NCI-H774 (cell line): ENCODE measurements at regions not wholly inside any gene's neighbourhood (a gene's known extent, or its start where the extent isn't known, plus 50 kb on each side); places are given as distances from the start of the nearest gene placed in this dataset.
"Not testable (repeated sequence)": the region's sequence is repeated elsewhere in the genome, so short reads cannot be mapped to it uniquely, and the experiment has no call there.

Experiments used
- DNase-seq: peaks from one replicate; lab custom pipeline; 2025; lab: John Stamatoyannopoulos, UW

DNA sequence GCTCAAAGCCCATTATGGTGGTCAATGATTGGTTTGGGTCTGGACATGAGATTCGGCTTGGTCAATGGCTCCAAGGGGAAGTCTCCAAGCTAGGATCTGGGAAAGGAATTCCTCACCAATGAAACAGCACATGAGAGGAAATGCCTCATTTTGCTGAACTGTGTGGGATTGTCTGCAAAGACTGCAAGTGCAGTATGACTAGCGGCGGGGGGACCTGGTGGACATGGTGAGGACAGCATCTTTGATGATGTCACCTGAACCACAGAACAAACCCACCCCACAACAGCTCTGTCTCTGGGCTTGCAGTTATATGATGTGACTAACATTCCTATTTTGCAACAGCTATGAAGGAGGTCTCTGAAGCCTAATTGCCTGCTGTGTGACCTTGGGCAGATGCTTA lies 50.6 kb upstream of the NKD1 start:
- no peak for DNase-seq

DNA sequence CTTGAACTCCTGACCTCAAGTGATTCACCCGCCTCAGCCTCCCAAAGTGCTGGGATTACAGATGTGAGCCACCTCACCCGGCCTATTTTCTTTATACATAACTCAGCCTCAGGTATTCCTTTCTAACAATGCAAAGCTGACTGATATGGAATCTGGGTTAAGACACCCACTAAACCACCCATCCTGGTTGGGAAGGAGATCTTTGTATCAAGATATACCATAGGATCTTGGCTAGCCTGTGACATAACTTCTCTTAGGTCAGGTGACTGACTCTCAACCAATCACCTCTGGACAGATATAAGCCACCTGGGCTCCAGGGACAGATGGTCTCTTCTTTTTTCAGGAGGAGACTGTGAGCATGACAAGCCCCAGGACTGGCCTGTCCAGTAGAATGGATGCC lies 51.2 kb upstream of the NKD1 start:
- DNase-seq: no peak

- DNase-seq: no peak
These were observed 52.5 kb upstream of the NKD1 start for GRCh38 chr16:50495673-50496072.

DNA sequence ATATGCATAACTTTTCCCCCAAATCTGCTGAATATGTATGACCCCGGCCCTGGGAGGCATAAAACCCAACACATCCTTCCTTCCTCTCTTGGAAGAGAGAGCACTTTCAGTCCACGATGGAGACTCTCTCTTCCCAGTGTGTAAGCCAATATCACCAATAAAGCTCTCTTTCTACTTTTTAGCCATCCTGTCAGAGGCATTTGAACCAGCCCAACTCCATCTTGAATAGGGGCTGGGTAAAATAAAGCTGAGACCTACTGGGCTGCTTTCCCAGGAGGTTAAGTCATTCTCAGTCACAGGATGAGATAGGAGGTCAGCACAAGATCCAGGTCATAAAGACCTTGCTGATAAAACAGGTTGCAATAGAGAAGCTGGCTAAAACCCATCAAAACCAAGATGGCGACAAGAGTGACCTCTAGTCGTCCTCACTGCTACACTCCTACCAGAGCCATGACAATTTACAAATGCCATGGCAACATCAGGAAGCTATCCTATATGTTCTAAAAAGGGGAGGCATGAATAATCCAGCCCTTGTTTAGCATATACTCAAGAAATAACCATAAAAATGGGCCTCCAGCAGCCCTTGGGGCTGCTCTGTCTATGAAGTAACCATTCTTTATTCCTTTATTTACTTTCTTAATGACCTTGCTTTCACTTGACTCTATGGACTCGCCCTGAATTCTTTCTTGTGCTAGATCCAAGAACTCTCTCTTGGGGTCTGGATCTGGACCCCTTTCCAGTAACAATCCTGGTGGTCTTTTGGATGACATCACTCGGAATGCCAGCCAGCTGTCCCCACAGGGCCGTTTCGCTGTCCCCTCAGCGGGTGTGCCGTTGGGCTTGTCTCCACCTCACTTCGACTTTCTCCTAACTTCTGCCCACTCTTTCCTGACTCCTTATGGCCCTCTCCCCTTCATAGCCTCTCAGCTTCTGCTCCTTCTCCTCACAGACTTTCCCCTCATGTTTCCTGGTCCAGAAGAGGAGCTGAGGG lies 53.4 kb upstream of the NKD1 start:
- DNase-seq: no peak

- no peak for DNase-seq
These were observed 56.7 kb upstream of the NKD1 start for GRCh38 chr16:50491516-50491915.

- DNase-seq: no peak
These were observed 57.4 kb upstream of the NKD1 start for GRCh38 chr16:50490828-50491227.

DNA sequence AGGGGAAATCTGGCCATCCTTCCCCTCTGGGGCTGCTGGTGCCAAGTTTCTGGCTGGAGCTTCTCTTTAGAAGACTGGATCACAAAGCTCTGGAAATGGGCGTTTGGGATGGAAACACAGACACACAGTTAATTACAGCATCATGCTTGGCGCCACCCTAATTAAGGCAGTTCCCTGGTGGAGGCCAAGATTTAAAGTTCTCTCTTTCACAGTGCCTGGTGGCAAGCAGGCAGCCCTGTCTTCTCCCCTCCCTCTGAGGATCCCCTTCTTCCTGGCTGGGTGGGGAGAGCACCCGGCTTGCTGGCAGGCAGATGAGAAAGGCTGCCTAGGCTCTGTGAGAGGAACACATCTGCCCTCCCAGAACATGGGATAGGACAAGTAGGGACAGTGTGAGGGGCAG lies 59.0 kb upstream of the NKD1 start:
- no peak for DNase-seq

DNA sequence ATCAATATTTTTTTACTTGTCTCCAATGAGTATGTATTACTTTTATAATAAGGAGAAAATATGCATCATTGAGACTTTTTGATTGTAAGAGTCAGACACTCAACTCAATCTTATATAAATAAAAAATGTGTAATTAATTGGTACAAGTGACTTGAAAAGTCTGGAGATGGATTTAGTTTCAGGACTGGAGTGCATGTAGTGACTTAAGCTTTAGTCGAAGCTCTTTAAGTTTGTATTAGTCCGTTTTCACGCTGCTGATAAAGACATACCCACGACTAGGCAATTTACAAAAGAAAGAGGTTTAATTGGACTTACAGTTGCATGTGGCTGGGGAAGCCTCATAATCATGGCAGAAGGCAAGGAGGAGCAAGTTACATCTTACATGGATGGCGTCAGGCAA lies 60.7 kb upstream of the NKD1 start:
- DNase-seq: no peak

GRCh38 chr16:50486162-50486561 lies 62.0 kb upstream of the NKD1 start:
- DNase-seq: not testable (repeated sequence)

GRCh38 chr16:50485232-50485631 lies 63.0 kb upstream of the NKD1 start:
- no peak for DNase-seq

- no peak for DNase-seq
These were observed 65.9 kb upstream of the NKD1 start for GRCh38 chr16:50482271-50482670.

- no peak for DNase-seq
These were observed 68.0 kb upstream of the NKD1 start for GRCh38 chr16:50480206-50480605.

DNA sequence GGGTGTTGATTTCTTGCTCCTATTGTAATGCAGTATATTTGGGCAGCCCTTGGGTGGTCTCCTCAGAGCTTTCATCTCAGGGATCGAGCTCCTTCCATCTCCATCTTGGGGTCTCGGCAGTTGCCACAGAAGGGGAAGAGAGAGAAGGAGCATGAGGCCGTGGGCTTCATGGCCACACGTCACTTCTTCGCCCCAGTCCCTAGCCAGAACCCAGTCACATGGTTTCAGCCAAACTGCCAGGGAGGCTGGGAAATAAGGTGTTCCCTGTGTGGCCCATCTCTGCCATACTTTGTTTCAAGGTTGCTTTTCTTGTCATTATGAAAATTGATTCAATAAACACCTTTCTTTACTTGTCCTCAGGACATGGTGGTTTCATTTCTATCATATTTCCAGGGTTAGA lies 68.4 kb upstream of the NKD1 start:
- DNase-seq: no peak

- DNase-seq: peak; percentile 90
These were observed 69.4 kb upstream of the NKD1 start for GRCh38 chr16:50478773-50479149.

DNA sequence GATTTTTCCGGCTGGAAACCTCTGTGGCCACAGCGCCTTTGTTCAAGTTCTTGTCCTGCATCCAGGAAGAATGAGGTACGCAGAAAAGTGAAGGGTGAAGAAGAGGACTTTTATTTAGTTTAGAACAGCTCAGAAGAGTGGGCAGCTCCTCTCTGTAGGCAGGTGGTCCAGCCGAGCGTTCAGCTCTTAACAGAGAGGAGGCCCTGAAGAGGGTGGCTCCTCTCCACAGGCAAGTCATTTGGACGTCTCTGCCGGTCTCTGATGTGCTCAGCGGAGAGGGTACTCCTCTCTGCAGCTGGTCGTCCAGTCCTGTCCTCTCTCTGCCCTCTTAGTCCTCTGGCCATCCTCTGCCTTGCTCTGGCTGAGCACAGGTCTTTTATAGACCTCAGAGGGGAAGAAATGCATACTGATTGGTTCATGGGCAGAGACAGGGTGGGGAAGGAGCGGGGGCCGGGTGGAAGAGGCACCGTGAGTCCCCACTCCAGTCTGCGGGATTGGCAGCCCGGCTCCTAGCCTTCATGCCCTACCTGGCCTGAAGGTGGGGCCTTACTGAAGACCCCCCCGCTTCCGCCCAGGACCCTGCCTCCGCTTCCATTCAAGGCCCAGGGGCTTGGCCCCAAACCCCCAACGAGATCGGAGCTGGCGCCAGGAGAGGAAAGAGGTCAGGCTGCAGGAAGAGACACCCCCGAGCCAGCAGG lies 70.0 kb upstream of the NKD1 start:
- DNase-seq: peak; percentile 44

DNA sequence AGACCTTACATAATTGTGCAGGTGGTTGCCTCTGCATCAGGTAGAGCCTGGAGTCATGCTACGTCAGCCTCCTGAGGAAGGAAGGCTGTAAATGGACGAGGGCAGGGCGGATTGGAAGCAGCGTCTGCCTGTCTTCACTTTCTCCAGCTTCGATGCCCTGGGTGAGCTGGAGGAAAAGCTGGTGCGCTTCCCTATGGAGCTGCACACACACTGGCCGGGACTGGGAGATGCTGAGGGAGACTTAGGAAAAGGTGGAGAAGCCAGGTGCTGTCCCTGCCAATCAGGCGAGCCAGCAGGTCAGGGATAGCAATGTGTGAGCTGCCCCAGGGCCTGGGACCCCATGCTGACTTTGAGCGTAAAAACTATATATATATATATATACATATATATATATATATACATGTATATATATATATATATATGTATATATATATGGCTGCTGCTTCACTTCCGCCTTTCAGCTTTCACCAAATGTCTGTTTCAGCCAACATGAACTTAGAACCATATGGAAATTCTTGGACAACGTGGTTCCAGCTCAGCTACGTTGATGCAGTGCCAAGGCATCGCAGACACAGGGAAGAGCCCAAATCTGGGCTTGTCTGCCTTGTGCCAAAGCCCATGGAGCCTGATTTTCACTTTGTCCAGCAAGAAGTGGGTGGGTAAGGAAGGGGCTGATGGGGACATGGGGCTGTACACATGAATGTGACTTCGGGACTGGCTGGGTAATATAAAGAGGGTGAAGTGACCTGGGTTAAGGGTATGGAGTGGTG lies 71.5 kb upstream of the NKD1 start:
- no peak for DNase-seq

DNA sequence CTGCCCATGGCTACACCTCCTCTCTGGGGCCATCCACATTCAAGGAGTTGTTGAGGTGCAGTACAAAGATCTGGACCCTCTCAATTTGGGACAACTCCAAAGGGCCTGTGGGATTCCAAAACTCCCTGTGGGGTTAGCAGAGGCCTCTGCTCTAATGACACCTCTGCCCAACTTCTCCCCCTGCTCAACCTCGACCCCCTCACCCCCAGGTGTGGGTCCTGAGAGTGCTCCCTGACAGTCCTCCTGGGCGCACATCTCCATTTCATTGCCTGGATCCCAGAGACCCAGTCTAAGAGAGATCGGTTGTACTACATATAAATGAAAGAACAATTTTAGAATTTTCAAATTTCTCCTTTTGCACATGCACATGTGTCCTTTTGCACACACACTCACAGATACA lies 73.0 kb upstream of the NKD1 start:
- no peak for DNase-seq

GRCh38 chr16:50474138-50474537 lies 74.1 kb upstream of the NKD1 start:
- no peak for DNase-seq

GRCh38 chr16:50473356-50473945 lies 74.7 kb upstream of the NKD1 start:
- DNase-seq: no peak

DNA sequence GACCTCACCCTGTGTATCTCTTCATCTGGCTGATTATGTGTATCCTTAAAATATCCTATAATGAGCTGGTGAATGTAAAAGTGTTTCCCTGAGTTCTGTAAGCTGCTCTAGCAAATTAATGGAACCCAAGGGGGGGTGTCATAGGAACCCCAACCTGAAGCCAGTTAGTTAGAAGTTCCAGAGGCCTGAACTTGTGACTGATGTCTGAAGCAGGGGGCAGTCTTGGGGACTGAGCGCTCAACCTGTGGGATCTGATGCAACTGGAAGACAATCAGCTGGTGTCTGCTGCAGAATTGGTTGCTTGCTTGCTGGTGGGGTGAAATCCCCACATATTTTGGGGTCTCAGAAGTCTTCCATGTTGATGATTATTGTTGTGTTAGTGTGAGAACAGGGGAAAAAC lies 75.7 kb upstream of the NKD1 start:
- no peak for DNase-seq

DNA sequence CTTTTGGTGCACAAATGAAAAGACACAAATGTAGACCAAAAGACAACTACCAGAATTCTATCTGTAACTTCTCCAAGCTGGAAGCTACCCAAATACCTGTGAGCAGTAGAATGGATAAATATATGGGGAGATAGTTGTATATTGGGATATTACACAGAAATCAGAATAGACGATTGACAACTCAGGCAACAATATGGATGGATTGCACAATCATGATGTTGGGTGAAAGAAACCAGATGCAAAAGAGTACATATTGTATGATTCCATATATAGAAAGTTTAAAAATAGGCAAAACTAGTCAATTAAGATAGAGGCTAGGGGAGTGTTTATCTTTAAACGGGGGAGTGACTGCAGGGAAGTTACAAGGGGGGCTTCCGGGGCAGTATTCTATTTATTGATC lies 77.5 kb upstream of the NKD1 start:
- DNase-seq: no peak

DNA sequence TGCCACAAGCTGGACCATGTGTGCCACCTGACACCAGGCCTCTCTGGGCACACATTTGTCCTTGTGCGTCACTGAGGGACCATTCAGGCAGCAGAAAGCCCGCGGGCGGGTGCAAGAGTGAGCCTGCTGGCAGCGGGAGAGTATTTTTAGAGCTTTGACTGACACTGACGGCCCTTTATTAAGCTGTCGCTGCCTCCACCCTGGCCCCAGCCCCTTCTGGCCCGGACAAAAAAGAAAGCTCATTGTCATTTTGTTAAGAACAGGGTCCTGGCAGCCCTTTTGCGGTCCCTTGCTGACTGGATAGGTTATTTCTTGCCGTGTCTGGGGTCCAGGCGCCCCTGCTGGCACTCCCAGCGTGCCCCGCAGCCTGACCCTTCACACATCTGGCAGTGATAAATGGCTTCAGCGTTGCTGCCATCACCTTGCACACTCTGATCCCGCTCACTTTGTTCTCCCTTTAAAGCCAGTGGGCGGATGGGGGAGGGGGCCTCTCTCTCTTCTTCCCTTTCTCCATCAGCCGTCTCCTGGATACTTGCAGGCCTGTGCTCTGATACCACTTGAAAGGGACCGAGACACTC lies 78.4 kb upstream of the NKD1 start:
- no peak for DNase-seq
